ENCODE measurements at regions not wholly inside any gene's neighbourhood (a gene's known extent, or its start where the extent isn't known, plus 50 kb on each side); places are given as distances from the start of the nearest gene placed in this dataset.

- no peaks in the 10 kb centered on the region for H3K4me1 Mint-ChIP-seq
- peaks cover 6% of the 10 kb centered on the region for H3K36me3 Mint-ChIP-seq (ENCODE audit: low read depth)
- DNase-seq (ENCODE audit: low read depth, low spot score), result no peak
- no peak overlapping the region for H3K27ac Mint-ChIP-seq (ENCODE audit: unreplicated experiment)
- H3K9me3 Mint-ChIP-seq, result peaks cover 8% of the 10 kb centered on the region
- no peak overlapping the region for H3K4me3 Mint-ChIP-seq
- no peak for TF ChIP-seq CTCF (conservative IDR thresholded peaks at IDR 0.05)
- H3K27me3 Mint-ChIP-seq (ENCODE audit: low read depth), result peaks cover 2% of the 10 kb centered on the region
These were observed 134.2 kb downstream of the DMRTA1 start for GRCh38 chr9:22580788-22581187.

- Mint-ChIP-seq H3K36me3 (ENCODE audit: low read depth) (peaks cover 4% of the 10 kb centered on the region), H3K4me3 (no peak overlapping the region), H3K4me1 (no peaks in the 10 kb centered on the region), H3K9me3 (peaks cover 7% of the 10 kb centered on the region), H3K27ac (ENCODE audit: unreplicated experiment) (no peak overlapping the region), H3K27me3 (ENCODE audit: low read depth) (peaks cover 2% of the 10 kb centered on the region)
- no peak for DNase-seq (ENCODE audit: low read depth, low spot score)
- no peak for TF ChIP-seq CTCF (conservative IDR thresholded peaks at IDR 0.05)
These were observed 135.6 kb downstream of the DMRTA1 start for GRCh38 chr9:22582221-22582620.

DNA sequence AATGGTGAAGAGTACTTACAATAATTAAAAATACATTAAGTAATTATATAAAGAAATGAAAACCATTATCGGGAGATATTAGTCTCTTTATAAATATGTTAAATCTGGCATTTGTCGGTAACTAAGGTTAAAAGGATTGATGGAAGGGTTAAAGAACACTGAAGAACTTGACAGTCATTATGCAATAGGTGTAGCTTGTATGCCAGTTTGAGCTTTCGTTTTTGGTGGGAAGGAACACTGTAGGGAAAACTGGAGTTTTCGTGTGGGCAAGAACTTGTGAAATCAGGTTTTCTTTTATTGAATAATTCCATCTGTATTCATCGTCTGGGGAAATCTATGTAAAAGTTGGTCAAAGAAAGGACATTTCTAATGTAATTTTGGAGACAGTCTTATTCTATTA is 142.3 kb downstream of the DMRTA1 start:
- H3K27ac Mint-ChIP-seq (ENCODE audit: unreplicated experiment), result no peak overlapping the region
- H3K27me3 Mint-ChIP-seq (ENCODE audit: low read depth), result no peaks in the 10 kb centered on the region
- TF ChIP-seq CTCF (conservative IDR thresholded peaks at IDR 0.05), result no peak
- H3K4me1 Mint-ChIP-seq, result no peaks in the 10 kb centered on the region
- no peaks in the 10 kb centered on the region for H3K36me3 Mint-ChIP-seq (ENCODE audit: low read depth)
- H3K4me3 Mint-ChIP-seq, result no peak overlapping the region
- H3K9me3 Mint-ChIP-seq, result no peaks in the 10 kb centered on the region
- no peak for DNase-seq (ENCODE audit: low read depth, low spot score)

DNA sequence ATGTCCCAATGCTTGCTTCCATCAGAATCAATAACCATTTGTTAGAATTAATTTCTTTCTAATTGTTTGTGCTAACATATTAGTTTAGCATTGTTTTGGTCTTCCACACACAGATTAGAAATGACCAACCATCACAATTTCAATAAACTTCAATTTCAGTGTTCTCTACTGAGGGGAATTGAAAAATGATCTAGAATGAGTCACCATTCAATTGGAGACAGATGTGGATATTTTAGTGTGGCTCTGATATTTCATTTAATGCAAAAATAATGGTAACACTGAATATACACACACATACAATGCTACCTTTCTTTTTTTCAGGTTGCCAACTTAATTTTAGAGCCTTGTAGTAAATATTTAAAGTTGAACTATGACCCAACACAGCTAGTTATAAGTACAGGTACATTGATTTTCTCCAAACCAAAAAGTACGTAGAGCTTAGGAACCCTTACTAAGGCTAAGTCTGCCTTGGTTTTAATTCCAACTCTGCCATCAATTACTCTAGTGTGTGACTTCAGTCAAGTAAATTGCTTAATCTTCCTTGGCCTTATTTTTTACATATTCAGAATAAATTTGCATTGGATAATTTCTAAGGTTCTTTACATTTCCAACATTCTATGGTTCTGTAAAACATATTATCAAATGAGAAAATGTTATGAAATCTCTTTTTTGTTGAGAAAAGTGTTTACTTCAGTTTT is 143.9 kb downstream of the DMRTA1 start:
- no peak for TF ChIP-seq CTCF (conservative IDR thresholded peaks at IDR 0.05)
- Mint-ChIP-seq H3K9me3 (no peaks in the 10 kb centered on the region), H3K36me3 (ENCODE audit: low read depth) (no peaks in the 10 kb centered on the region), H3K4me1 (no peaks in the 10 kb centered on the region), H3K27ac (ENCODE audit: unreplicated experiment) (no peak overlapping the region), H3K27me3 (ENCODE audit: low read depth) (no peaks in the 10 kb centered on the region), H3K4me3 (no peak overlapping the region)
- DNase-seq (ENCODE audit: low read depth, low spot score), result no peak

DNA sequence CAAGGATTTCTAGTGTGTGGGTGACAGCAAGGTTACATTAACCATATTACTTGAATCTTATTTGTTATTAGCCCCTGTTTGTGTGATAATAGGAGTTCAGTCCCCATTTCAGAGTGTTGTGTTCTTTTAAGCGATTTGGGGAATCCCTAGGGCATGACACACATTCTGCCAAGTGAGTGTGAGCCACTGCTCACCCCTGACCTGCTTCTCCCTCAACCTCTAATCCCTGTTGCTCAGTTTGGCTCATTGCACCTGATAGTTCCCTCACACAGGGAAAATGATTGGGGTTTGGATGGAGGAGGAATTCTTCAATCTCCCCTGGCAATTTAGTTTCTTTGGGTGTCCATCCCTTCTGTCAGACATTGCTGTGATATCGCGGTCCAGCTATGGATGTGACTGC is 149.2 kb downstream of the DMRTA1 start:
- H3K27me3 Mint-ChIP-seq (ENCODE audit: low read depth), result no peaks in the 10 kb centered on the region
- H3K9me3 Mint-ChIP-seq, result peaks cover 2% of the 10 kb centered on the region
- no peaks in the 10 kb centered on the region for H3K36me3 Mint-ChIP-seq (ENCODE audit: low read depth)
- no peaks in the 10 kb centered on the region for H3K4me1 Mint-ChIP-seq
- TF ChIP-seq CTCF (conservative IDR thresholded peaks at IDR 0.05), result no peak
- no peak for DNase-seq (ENCODE audit: low read depth, low spot score)
- H3K27ac Mint-ChIP-seq (ENCODE audit: unreplicated experiment), result no peak overlapping the region
- no peak overlapping the region for H3K4me3 Mint-ChIP-seq
